Skeletal muscle tissue (tissue), 3 donors: ENCODE measurements at regions not wholly inside any gene's neighbourhood (a gene's known extent, or its start where the extent isn't known, plus 50 kb on each side); places are given as distances from the start of the nearest gene placed in this dataset.

Source experiments
- H3K27ac ChIP-seq: one replicate; pipeline ENCODE4 v1.7.0; 2013; ENCODE audit warnings: mild to moderate bottlenecking, low read depth, low read length, inconsistent platforms
- H3K27me3 ChIP-seq, 3 donors: one replicate each; pipeline ENCODE4 v1.7.0; 2013; ENCODE audit warnings: low read length in 3 of 3; ENCODE audit not compliant: control insufficient read depth in 3 of 3, insufficient read depth in 3 of 3
- H3K36me3 ChIP-seq, 3 donors: one replicate each; pipeline ENCODE4 v1.7.0; 2013; ENCODE audit warnings: low read length in 3 of 3; ENCODE audit not compliant: control insufficient read depth in 3 of 3, insufficient read depth in 3 of 3
- H3K4me1 ChIP-seq, 3 donors: one replicate each; pipeline ENCODE4 v1.7.0; 2013; ENCODE audit warnings: low read length in 3 of 3, mild to moderate bottlenecking in 3 of 3; ENCODE audit not compliant: control insufficient read depth in 3 of 3, insufficient read depth in 3 of 3
- H3K4me3 ChIP-seq, 3 donors: one replicate each; pipeline ENCODE4 v1.7.0; 2013; ENCODE audit warnings: low read length in 3 of 3
- H3K9ac ChIP-seq, 3 donors: one replicate each; pipeline ENCODE4 v1.7.0; 2013; ENCODE audit warnings: low read length in 3 of 3, mild to moderate bottlenecking in 3 of 3, moderate library complexity in 2 of 3, low read depth in 1 of 3
- H3K9me3 ChIP-seq, 3 donors: one replicate each; pipeline ENCODE4 v1.7.0; 2013; ENCODE audit warnings: low read length in 3 of 3; ENCODE audit not compliant: control insufficient read depth in 3 of 3
- donor health status: Osteomylitis.

GRCh38 chr20:51148941-51149340 lies 126.0 kb upstream of the KCNG1 start:
- no peak overlapping the region for H3K9ac ChIP-seq
- no peak overlapping the region for H3K27ac ChIP-seq
- no peaks in the 10 kb centered on the region for H3K36me3 ChIP-seq
- H3K4me3 ChIP-seq = no peak overlapping the region
- H3K4me1 ChIP-seq = no peaks in the 10 kb centered on the region
- H3K9me3 ChIP-seq = peaks cover 0 to 2% (median 0%) of the 10 kb centered on the region in 3 donors
- H3K27me3 ChIP-seq = peaks cover 0 to 13% (median 0%) of the 10 kb centered on the region in 3 donors

DNA sequence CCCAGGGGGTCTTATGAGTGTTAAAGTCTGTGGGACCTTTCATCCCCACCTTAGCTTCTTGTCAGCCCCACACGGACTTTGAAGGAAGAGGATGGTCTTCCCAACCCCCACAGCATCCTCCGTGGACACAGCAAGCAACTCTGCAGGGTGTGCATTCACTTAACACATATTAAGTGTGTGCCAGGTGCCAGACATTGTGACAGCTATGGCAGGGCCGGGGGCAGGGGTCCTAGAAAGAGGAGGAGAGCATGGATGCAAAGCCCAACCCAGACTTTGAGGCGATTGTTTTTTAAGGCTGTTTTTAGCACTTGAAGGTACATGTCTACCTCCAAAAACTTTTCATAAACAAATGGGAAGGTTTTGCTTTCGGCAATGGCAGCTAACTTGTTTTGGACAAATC lies 121.6 kb upstream of the KCNG1 start:
- no peak overlapping the region for H3K27ac ChIP-seq
- H3K36me3 ChIP-seq = no peaks in the 10 kb centered on the region

DNA sequence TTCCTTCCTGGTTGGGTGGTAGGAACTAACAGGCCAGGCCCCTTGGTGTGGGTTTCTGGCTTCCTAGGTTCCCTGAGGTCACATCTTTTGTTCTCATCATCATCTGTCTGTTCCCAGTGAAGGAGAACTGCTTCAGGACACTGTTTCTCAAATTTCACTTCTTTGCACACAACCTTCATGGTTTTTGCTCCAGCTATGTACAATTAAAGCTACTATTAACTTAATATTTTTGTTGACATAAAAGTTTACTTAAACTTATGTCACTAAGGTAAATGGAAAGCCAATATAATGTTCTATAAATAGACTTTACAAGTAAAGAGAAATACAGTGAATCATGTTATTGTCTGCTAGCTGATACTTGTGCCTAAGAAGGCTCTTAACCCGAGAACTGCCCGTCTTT lies 120.7 kb upstream of the KCNG1 start:
- no peak overlapping the region for H3K27ac ChIP-seq
- H3K4me3 ChIP-seq = no peak overlapping the region
- no peak overlapping the region for H3K9ac ChIP-seq
- H3K27me3 ChIP-seq = peaks cover 6 to 24% (median 8%) of the 10 kb centered on the region in 3 donors
- peaks cover 0 to 2% (median 0%) of the 10 kb centered on the region in 3 donors for H3K9me3 ChIP-seq
- no peaks in the 10 kb centered on the region for H3K4me1 ChIP-seq
- no peaks in the 10 kb centered on the region for H3K36me3 ChIP-seq

More for the DNA sequence above, 121.6 kb upstream of the KCNG1 start:
- Histone ChIP-seq H3K4me3 (no peak overlapping the region), H3K9me3 (peaks cover 0 to 2% (median 0%) of the 10 kb centered on the region in 3 donors), H3K27me3 (peaks cover 6 to 22% (median 8%) of the 10 kb centered on the region in 3 donors), H3K4me1 (no peaks in the 10 kb centered on the region), H3K9ac (no peak overlapping the region)

DNA sequence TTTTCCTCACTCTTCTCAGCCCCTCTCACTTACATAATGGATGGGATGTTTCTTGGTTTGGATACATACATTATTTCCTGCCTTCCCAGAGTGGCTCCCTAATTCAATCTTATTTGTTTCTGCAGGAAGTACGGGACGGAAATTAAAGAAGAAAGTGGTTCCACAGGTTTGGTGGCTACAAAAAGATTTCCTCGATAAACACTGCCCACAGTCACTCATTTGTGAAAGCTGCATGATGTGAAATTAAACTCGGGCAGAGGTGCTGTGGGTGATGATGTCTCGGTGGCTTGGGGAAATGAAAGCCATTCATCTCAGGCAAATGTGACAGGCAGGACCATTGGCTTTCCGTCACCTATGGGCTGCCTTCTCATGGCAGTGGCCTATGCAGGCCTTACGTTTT lies 119.5 kb upstream of the KCNG1 start:
- Histone ChIP-seq H3K36me3 (no peaks in the 10 kb centered on the region), H3K27ac (no peak overlapping the region), H3K9me3 (peaks cover 0 to 2% (median 0%) of the 10 kb centered on the region in 3 donors), H3K9ac (no peak overlapping the region), H3K4me1 (no peaks in the 10 kb centered on the region), H3K27me3 (peaks cover 6 to 24% (median 8%) of the 10 kb centered on the region in 3 donors), H3K4me3 (no peak overlapping the region)

- Histone ChIP-seq H3K4me1 (no peaks in the 10 kb centered on the region), H3K27ac (no peak overlapping the region), H3K9me3 (peaks cover 0 to 2% (median 0%) of the 10 kb centered on the region in 3 donors), H3K4me3 (no peak overlapping the region), H3K27me3 (peaks cover 6 to 24% (median 8%) of the 10 kb centered on the region in 3 donors), H3K36me3 (no peaks in the 10 kb centered on the region), H3K9ac (no peak overlapping the region)
These were observed 117.8 kb upstream of the KCNG1 start for GRCh38 chr20:51140671-51141070.

DNA sequence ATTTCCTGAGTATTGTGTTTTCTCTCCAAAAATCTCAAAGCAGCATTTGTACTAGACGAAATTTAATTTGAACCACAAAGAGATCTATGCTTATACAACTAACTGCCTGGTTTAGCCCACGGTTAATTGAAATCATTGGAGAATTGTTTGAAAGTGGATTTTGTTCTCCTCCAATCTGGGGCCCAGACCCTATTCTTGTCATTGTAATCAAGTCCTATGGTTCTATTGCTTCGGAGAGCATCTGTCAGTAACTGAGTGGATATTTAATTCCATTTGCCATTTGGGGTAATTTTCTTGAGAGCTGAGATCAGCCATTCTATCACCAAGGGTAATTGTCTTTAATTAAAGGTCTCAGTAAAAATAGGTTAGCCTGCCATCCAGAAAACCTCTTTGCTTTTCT lies 117.0 kb upstream of the KCNG1 start:
- no peaks in the 10 kb centered on the region for H3K36me3 ChIP-seq
- H3K27ac ChIP-seq = no peak overlapping the region
- no peaks in the 10 kb centered on the region for H3K9me3 ChIP-seq
- H3K9ac ChIP-seq = no peak overlapping the region
- no peak overlapping the region for H3K4me3 ChIP-seq
- H3K27me3 ChIP-seq = peaks cover 6 to 17% (median 8%) of the 10 kb centered on the region in 3 donors
- H3K4me1 ChIP-seq = no peaks in the 10 kb centered on the region

DNA sequence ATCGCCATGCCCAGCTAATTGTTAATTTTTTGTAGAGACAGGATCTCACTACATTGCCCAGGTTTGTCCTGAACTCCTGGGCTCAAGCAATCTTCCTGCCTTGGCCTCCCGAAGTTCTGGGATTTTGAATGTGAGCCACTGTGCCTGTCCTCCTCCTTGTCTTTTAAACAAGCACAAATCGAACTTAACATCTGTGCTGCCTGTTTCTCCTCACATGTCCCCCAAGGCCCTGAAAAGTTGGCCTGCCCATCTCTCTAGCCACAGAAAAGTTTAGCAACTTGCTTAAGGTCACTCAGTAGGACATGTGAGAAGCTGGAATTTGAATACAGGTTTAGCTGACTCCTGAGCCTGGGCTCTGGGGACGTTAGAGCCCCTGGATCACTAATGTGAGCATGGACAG lies 115.7 kb upstream of the KCNG1 start:
- Histone ChIP-seq H3K4me3 (no peak overlapping the region), H3K27me3 (peaks cover 6 to 13% (median 8%) of the 10 kb centered on the region in 3 donors), H3K27ac (no peak overlapping the region), H3K9me3 (no peaks in the 10 kb centered on the region), H3K36me3 (no peaks in the 10 kb centered on the region), H3K4me1 (no peaks in the 10 kb centered on the region), H3K9ac (no peak overlapping the region)

DNA sequence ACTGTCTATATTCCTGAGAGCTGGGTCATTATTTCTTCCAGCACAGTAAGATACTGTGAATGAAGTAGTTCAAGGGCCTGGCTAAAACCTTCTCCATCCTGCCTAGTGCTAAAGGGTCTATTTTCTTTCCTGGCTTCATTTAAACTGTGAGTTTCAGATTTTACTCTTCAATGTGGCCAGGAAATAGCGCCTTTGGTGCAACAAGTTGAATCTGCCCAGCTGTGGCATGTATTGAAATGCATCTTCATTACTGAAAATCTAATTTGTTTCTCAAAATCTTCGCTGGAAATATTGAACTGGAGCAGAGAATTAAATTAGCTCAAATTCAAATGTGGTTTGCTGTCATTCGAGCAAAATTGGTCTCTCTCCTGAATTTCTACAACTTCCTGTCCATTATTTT lies 114.6 kb upstream of the KCNG1 start:
- H3K4me1 ChIP-seq = no peaks in the 10 kb centered on the region
- no peak overlapping the region for H3K27ac ChIP-seq
- peaks cover 5 to 10% (median 7%) of the 10 kb centered on the region in 3 donors for H3K27me3 ChIP-seq
- no peak overlapping the region for H3K9ac ChIP-seq
- H3K36me3 ChIP-seq = no peaks in the 10 kb centered on the region
- no peak overlapping the region for H3K4me3 ChIP-seq
- no peaks in the 10 kb centered on the region for H3K9me3 ChIP-seq

DNA sequence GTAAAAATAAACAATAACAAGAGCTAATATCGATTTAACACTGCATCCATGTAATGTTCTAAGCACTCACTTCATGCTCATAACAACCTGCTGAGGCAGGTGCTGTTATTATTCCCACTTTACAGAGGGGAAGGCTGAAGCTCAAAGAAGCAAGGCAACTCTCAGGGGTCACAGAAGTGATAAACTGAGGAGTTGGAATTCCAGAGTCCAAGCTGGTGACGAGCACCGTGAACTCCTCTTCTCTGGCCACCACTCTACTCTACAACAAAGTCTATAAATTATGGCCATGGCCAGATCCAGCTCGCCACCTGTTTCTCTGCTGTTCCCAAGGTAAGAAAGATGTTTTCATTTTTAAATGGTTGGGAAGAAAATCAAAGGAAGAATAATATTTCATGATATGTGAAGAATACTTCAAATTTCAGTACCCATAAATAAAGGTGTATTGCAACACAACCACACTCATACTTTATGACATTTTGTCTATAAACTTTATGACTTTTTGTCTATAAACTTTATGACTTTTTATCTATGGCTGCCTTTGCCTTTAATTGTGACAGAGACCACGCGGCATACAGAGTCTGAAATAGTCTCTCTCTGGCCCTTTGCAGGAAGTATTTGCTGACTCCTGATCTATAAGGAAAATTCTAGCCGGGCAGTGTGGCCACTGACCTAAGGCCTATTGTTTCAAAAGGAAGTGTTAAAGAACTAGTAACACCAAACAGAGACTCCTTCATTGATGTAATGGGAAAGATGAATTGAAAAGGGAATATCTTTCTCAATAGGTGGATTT lies 113.2 kb upstream of the KCNG1 start:
- Histone ChIP-seq H3K27ac (no peak overlapping the region), H3K36me3 (no peaks in the 10 kb centered on the region), H3K9ac (no peak overlapping the region), H3K9me3 (no peaks in the 10 kb centered on the region), H3K4me1 (no peaks in the 10 kb centered on the region), H3K27me3 (peaks cover 3 to 20% (median 4%) of the 10 kb centered on the region in 3 donors), H3K4me3 (no peak overlapping the region)

GRCh38 chr20:51134405-51134804 lies 111.5 kb upstream of the KCNG1 start:
- Histone ChIP-seq H3K27ac (no peak overlapping the region), H3K4me3 (no peak overlapping the region), H3K36me3 (no peaks in the 10 kb centered on the region), H3K27me3 (peaks cover 0 to 14% (median 4%) of the 10 kb centered on the region in 3 donors), H3K9me3 (no peaks in the 10 kb centered on the region), H3K4me1 (no peaks in the 10 kb centered on the region), H3K9ac (no peak overlapping the region)
